ENCODE measurements at regions not wholly inside any gene's neighbourhood (a gene's known extent, or its start where the extent isn't known, plus 50 kb on each side); places are given as distances from the start of the nearest gene placed in this dataset.

DNA sequence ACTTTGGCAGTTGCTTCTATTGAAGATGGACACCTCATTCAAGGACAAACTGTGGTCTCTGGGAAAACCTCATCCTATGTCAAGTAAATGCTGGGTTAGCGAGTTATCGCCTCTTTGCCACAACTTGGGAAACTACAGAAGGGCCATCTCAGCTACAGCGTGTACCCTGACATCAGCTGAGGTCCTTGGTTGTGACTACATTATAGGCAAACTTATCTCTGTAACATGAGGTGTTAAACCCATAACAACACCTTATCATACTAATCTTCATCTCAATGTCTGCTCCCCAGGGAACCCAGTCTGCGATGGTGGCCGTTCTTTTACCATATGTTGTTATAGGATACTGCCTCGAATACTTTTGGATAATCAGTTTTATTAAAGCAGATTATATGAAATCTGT lies 1862.7 kb downstream of the STIM2 start:
- in situ Hi-C loops (cut with HindIII; ENCODE audit: low sequenced_read_pairs) = no loop called here
- H3K4me3 ChIP-seq (ENCODE audit: low read depth, low read length) = no peak overlapping the region
- DNase-seq (ENCODE audit: low read depth) = no peak
- TF ChIP-seq CTCF (IDR thresholded peaks at IDR 0.05; ENCODE audit: low read depth, low read length, missing control alignments) = no peak

DNA sequence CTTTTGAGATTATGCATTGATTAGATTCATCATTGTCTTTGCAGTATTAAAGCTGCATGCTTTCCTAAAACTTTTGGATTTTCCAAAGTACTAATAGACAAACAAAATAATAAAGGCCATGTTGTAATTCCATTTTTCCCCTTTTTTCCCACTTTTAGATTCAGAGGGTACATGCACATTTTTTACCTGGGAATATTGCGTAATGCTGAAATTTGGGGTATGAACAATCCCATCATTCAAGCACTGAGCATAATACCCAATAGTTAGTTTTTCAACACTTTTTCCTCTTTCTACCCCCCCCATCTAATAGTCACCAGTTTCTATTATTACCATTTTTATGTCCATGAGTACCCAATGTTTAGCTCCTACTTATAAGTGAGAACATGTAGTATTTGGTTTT lies 1863.6 kb downstream of the STIM2 start:
- in situ Hi-C loops (cut with HindIII; ENCODE audit: low sequenced_read_pairs) = no loop called here
- no peak overlapping the region for H3K4me3 ChIP-seq (ENCODE audit: low read depth, low read length)
- DNase-seq (ENCODE audit: low read depth) = no peak
- TF ChIP-seq CTCF (IDR thresholded peaks at IDR 0.05; ENCODE audit: low read depth, low read length, missing control alignments) = no peak

DNA sequence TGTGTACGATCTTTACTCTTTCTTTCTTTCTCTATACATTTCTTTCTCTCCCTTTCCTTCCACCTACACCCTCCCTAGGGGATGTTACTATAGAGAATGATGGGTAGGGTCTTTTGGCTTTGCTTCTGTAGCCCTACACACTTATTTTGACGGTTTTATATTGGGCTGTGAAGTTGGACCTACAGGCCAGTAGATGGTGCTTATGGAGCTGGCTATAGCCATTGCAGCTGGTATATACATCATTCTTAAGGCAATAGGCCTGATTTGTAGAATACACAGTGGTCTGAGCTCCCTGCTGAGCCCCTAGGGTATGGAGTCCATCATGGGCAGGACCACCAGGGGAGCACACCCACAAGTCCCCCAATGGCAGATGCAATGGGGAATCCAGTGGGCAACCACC lies 1869.7 kb downstream of the STIM2 start:
- no peak for DNase-seq (ENCODE audit: low read depth)
- H3K4me3 ChIP-seq (ENCODE audit: low read depth, low read length) = no peak overlapping the region
- no peak for TF ChIP-seq CTCF (IDR thresholded peaks at IDR 0.05; ENCODE audit: low read depth, low read length, missing control alignments)
- in situ Hi-C loops (cut with HindIII; ENCODE audit: low sequenced_read_pairs) = no loop called here

- DNase-seq (ENCODE audit: low read depth) = no peak
- in situ Hi-C loops (cut with HindIII; ENCODE audit: low sequenced_read_pairs) = no loop called here
- TF ChIP-seq CTCF (IDR thresholded peaks at IDR 0.05; ENCODE audit: low read depth, low read length, missing control alignments) = no peak
- no peak overlapping the region for H3K4me3 ChIP-seq (ENCODE audit: low read depth, low read length)
Observed at GRCh38 chr4:28744066-28744465, 1883.4 kb downstream of the STIM2 start.

DNA sequence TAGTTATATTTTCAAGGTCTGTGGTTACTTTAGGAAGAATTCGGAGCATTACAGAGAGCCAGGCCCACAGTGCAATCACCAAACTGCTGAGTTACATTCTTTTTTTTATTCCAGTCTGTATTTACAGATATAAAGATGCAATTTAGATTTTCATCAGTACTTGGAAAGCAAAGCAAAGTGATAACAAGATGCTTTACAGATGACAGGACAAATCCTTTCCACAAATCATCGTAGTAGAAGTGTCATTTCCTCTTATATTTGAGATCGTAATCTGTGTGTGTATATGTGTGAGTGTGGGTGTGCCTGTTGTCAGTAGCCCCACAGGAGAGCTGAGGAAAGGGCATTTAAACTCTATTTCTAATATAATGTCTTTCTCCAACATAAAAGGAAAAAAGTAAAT lies 1893.7 kb downstream of the STIM2 start:
- no peak overlapping the region for H3K4me3 ChIP-seq (ENCODE audit: low read depth, low read length)
- TF ChIP-seq CTCF (IDR thresholded peaks at IDR 0.05; ENCODE audit: low read depth, low read length, missing control alignments) = no peak
- no peak for DNase-seq (ENCODE audit: low read depth)
- in situ Hi-C loops (cut with HindIII; ENCODE audit: low sequenced_read_pairs) = no loop called here

GRCh38 chr4:28755081-28755480 lies 1894.4 kb downstream of the STIM2 start:
- TF ChIP-seq CTCF (IDR thresholded peaks at IDR 0.05; ENCODE audit: low read depth, low read length, missing control alignments) = no peak
- DNase-seq (ENCODE audit: low read depth) = no peak
- in situ Hi-C loops (cut with HindIII; ENCODE audit: low sequenced_read_pairs) = no loop called here
- H3K4me3 ChIP-seq (ENCODE audit: low read depth, low read length) = no peak overlapping the region

DNA sequence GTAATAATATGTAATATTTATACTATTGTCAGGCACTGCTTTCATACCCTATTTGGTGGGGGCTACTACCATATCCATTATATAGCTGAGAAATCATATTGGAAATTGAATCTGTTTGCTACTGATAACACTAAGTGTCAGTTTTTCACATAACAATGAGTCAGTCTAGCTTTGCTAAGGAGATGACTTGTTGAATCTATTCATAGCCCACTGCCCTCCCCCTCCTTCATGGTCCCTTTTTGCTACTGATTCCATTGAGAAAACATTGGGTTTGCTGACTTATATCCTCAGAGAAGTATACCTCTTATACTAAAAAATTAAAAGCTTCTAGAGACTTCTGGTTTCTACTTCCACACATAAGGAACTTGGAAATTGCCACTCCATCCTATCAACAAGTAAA lies 1898.4 kb downstream of the STIM2 start:
- no peak for DNase-seq (ENCODE audit: low read depth)
- no peak overlapping the region for H3K4me3 ChIP-seq (ENCODE audit: low read depth, low read length)
- no peak for TF ChIP-seq CTCF (IDR thresholded peaks at IDR 0.05; ENCODE audit: low read depth, low read length, missing control alignments)
- in situ Hi-C loops (cut with HindIII; ENCODE audit: low sequenced_read_pairs) = no loop called here

Data from astrocyte of the cerebellum (primary cell).